ENCODE measurements at regions not wholly inside any gene's neighbourhood (a gene's known extent, or its start where the extent isn't known, plus 50 kb on each side); places are given as distances from the start of the nearest gene placed in this dataset.

DNA sequence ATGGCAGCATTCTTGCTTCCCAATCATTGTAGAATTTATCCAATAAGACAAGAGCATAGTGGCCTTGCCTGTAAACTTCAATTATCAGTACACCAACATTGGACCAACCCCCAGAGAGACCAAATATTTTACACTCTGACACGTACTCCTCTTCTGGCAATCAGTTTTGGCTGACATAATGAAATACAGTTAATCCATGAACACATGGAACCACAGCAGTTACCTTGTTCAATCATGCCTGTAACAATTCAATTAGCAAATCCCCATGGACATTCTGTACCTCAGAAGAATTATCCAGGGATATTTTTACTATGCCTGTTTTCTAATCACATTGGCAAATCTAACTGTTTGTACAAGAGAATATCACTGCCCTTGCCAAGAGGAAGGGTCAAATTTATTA, 2162.0 kb downstream of the MRPL39 start:
- no peak for DNase-seq (ENCODE audit: low spot score)
- no peak overlapping the region for H3K27ac ChIP-seq
- TF ChIP-seq CTCF (IDR thresholded peaks at IDR 0.05): no peak
- H3K4me3 ChIP-seq: no peak overlapping the region

GRCh38 chr21:23438081-23438480, 2169.2 kb downstream of the MRPL39 start:
- DNase-seq (ENCODE audit: low spot score): no peak
- Histone ChIP-seq H3K27ac (no peak overlapping the region), H3K4me3 (no peak overlapping the region)
- no peak for TF ChIP-seq CTCF (IDR thresholded peaks at IDR 0.05)

DNA sequence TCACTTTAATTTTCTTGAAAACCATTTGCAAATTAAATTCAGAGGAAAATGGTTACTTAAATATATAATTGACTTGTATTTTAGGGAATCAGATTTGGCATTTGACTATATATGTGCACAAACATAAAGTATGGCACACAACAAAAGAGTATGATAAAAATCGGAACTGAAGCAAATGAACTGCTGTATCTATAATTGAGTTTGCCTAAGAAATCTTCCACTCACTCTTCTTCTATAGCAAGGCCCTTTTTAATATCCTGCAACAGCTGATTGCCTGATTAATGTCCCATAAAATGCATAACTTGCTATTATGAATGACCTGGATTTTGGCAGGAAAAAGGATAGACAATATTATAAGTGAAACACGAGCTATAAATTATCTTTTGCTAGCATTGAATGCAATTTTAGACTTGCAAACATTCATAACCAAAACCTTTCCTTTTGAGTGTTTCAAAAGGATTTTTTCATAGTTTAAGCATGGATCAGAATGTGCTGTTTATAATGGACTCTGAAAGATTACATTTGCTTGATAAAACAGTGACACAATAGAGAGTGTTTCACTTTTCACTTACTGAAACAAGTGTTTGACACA, 2204.3 kb downstream of the MRPL39 start:
- Histone ChIP-seq H3K27ac (no peak overlapping the region), H3K4me3 (no peak overlapping the region)
- TF ChIP-seq CTCF (IDR thresholded peaks at IDR 0.05): no peak
- no peak for DNase-seq (ENCODE audit: low spot score)

- Histone ChIP-seq H3K4me3 (no peak overlapping the region), H3K27ac (no peak overlapping the region)
- TF ChIP-seq CTCF (IDR thresholded peaks at IDR 0.05): no peak
- DNase-seq (ENCODE audit: low spot score): no peak
Observed at GRCh38 chr21:23401278-23401677, 2206.0 kb downstream of the MRPL39 start.

DNA sequence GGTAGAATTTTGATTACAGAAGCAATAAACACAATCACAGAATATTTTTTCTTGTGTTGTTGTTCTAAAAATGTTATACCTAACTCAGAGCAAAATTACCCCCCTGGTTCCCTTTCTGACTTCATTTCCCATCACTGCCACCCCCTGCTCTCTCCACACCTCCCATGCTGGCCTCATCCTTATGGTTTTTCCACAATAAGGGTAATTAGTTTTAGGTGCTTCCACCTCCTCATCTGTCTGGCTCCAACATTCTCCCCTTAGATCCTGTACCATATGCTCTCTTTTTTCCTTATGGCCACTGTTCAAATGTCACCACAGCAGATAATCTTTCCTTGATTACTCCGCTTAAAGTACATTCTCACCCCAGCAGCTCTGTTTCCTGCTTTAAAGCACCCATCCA, 2208.6 kb downstream of the MRPL39 start:
- Histone ChIP-seq H3K27ac (no peak overlapping the region), H3K4me3 (no peak overlapping the region)
- no peak for DNase-seq (ENCODE audit: low spot score)
- TF ChIP-seq CTCF (IDR thresholded peaks at IDR 0.05): no peak

GRCh38 chr21:23394458-23394857, 2212.8 kb downstream of the MRPL39 start:
- Histone ChIP-seq H3K27ac (no peak overlapping the region), H3K4me3 (no peak overlapping the region)
- DNase-seq (ENCODE audit: low spot score): no peak
- TF ChIP-seq CTCF (IDR thresholded peaks at IDR 0.05): no peak

GRCh38 chr21:23384679-23385078, 2222.6 kb downstream of the MRPL39 start:
- no peak for DNase-seq (ENCODE audit: low spot score)

More at GRCh38 chr21:23384679-23385078, 2222.6 kb downstream of the MRPL39 start:
- no peak for TF ChIP-seq CTCF (IDR thresholded peaks at IDR 0.05)
- Histone ChIP-seq H3K4me3 (no peak overlapping the region), H3K27ac (no peak overlapping the region)
